Mesenchymal stem cell (in vitro differentiated cells and primary cell): ENCODE measurements at regions not wholly inside any gene's neighbourhood (a gene's known extent, or its start where the extent isn't known, plus 50 kb on each side); places are given as distances from the start of the nearest gene placed in this dataset.

Experiments
- DNase-seq: peaks from one replicate; pipeline ENCODE4 v3.0.0-alpha.2; 2013
- H2AFZ ChIP-seq: one replicate; pipeline ENCODE4 v1.6.1; 2013; ENCODE audit warnings: low read depth, mild to moderate bottlenecking, control low read depth, inconsistent platforms, low read length, moderate library complexity
- H2AK5ac ChIP-seq: 2 replicates; pipeline ENCODE4 v1.6.1; 2013; ENCODE audit warnings: low read length, moderate library complexity, mild to moderate bottlenecking, inconsistent platforms; ENCODE audit not compliant: severe bottlenecking
- H2BK120ac ChIP-seq: one replicate; pipeline ENCODE4 v1.6.1; 2013; ENCODE audit warnings: low read depth, mild to moderate bottlenecking, inconsistent platforms, low read length, moderate library complexity
- H2BK12ac ChIP-seq, 2 experiments: one replicate each; pipeline ENCODE4 v1.6.1; 2013; ENCODE audit warnings: inconsistent platforms in 2 of 2, low read length in 2 of 2, mild to moderate bottlenecking in 2 of 2, moderate library complexity in 2 of 2, control low read depth in 1 of 2
- H2BK15ac ChIP-seq: one replicate; pipeline ENCODE4 v1.6.1; 2013; ENCODE audit warnings: mild to moderate bottlenecking, low read depth, inconsistent platforms; ENCODE audit not compliant: poor library complexity, severe bottlenecking
- H2BK5ac ChIP-seq: 2 replicates; pipeline ENCODE4 v1.6.1; 2013; ENCODE audit warnings: low read depth, mild to moderate bottlenecking, low read length, control low read depth, inconsistent platforms; ENCODE audit not compliant: poor library complexity, severe bottlenecking
- H3K14ac ChIP-seq, 2 experiments: one replicate each; pipeline ENCODE4 v1.6.1; 2013; ENCODE audit warnings: inconsistent platforms in 2 of 2, low read length in 2 of 2, control low read depth in 1 of 2, mild to moderate bottlenecking in 1 of 2, moderate library complexity in 1 of 2
- H3K18ac ChIP-seq, 2 experiments: one replicate each; pipeline ENCODE4 v1.6.1; 2013; ENCODE audit warnings: inconsistent platforms in 2 of 2, low read length in 2 of 2, control low read depth in 1 of 2, low read depth in 1 of 2, mild to moderate bottlenecking in 1 of 2
- H3K23ac ChIP-seq, 2 experiments: one replicate each; pipeline ENCODE4 v1.6.1; 2013; ENCODE audit warnings: inconsistent platforms in 2 of 2, low read length in 2 of 2, mild to moderate bottlenecking in 2 of 2, moderate library complexity in 2 of 2, control low read depth in 1 of 2
- H3K27ac ChIP-seq: 2 replicates; pipeline ENCODE4 v1.5.1; 2013; ENCODE audit warnings: mild to moderate bottlenecking, moderate library complexity, low read length, control low read depth, inconsistent platforms; ENCODE audit not compliant: poor library complexity, severe bottlenecking
- H3K27me3 ChIP-seq, 2 experiments: 2 replicates each; pipeline versions ENCODE4 v1.6.1 to v1.7.0; 2013; ENCODE audit warnings: low read length in 2 of 2, mild to moderate bottlenecking in 2 of 2, moderate library complexity in 2 of 2, control low read depth in 1 of 2, inconsistent platforms in 1 of 2; ENCODE audit not compliant: control insufficient read depth in 1 of 2, insufficient read depth in 1 of 2
- H3K36me3 ChIP-seq, 2 experiments: 2 replicates each; pipeline versions ENCODE4 v1.6.1 to v1.7.0; 2013; ENCODE audit warnings: low read length in 2 of 2, control low read depth in 1 of 2, inconsistent platforms in 1 of 2, low read depth in 1 of 2, mild to moderate bottlenecking in 1 of 2; ENCODE audit not compliant: insufficient read depth in 2 of 2, control insufficient read depth in 1 of 2
- H3K4ac ChIP-seq, 2 experiments: one replicate each; pipeline ENCODE4 v1.6.1; 2013; ENCODE audit warnings: inconsistent platforms in 2 of 2, low read length in 2 of 2, mild to moderate bottlenecking in 2 of 2, moderate library complexity in 2 of 2, control low read depth in 1 of 2, low read depth in 1 of 2
- H3K4me1 ChIP-seq: 2 replicates; pipeline ENCODE4 v1.6.1; 2013; ENCODE audit warnings: low read depth, low read length, control low read depth; ENCODE audit not compliant: control insufficient read depth, insufficient read depth
- H3K4me2 ChIP-seq: 2 replicates; pipeline ENCODE4 v1.6.1; 2013; ENCODE audit warnings: low read length, mild to moderate bottlenecking, inconsistent platforms; ENCODE audit not compliant: poor library complexity, severe bottlenecking
- H3K4me3 ChIP-seq, 2 experiments: 2 replicates each; pipeline versions ENCODE4 v1.5.1 to v1.7.0; 2013; ENCODE audit warnings: low read length in 2 of 2, mild to moderate bottlenecking in 2 of 2, control low read depth in 1 of 2, low read depth in 1 of 2; ENCODE audit not compliant: insufficient read depth in 1 of 2
- H3K79me1 ChIP-seq: replicated peaks from 2 replicates; pipeline ENCODE4 v1.6.1; 2013; ENCODE audit warnings: mild to moderate bottlenecking, control low read depth, low read length, inconsistent platforms; ENCODE audit not compliant: poor library complexity, severe bottlenecking
- H3K9ac ChIP-seq: 2 replicates; pipeline ENCODE4 v1.7.0; 2013; ENCODE audit warnings: mild to moderate bottlenecking, low read length, moderate library complexity
- H3K9me3 ChIP-seq: 2 replicates; pipeline ENCODE4 v1.7.0; 2013; ENCODE audit warnings: mild to moderate bottlenecking, low read length; ENCODE audit not compliant: control insufficient read depth
- H4K8ac ChIP-seq: one replicate; pipeline ENCODE4 v1.6.1; 2013; ENCODE audit warnings: inconsistent platforms, mild to moderate bottlenecking, low read length, moderate library complexity
- H4K91ac ChIP-seq: one replicate; pipeline ENCODE4 v1.6.1; 2013; ENCODE audit warnings: mild to moderate bottlenecking, low read length, inconsistent platforms
- WGBS: methylation state at CpG from one replicate; pipeline ENCODE4 v1.1.7; 2013; ENCODE audit warnings: mixed read lengths; 5-methylcytosine and 5-hydroxymethylcytosine counted together

DNA sequence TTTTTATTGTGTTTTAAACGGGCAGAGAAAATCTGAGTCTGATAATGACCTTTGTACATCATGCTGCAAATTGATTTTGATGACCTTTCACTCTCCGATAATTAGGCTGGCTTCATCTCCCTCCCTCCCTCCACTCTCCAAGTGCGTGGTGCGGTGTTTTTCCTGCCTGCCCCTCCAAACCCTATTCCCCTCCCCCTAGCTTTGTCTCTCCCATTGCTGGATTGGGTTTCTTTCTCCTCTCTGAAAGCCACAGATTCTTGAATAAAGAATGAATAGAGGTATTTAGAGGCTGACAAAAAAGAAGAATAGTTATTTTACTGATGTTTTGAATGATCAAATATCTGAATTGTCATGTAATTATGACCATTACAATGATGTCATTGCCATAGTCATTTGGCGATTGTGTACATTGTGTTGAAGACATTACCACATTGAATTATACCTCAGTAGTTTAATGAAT lies 571.1 kb upstream of the ZNF608 start:
- no peak overlapping the region for H2BK5ac ChIP-seq
- H3K14ac ChIP-seq, result no peak overlapping the region
- H3K9me3 ChIP-seq, result no peaks in the 10 kb centered on the region
- H3K4me2 ChIP-seq, result no peak overlapping the region
- H2BK120ac ChIP-seq, result no peak overlapping the region
- H2AK5ac ChIP-seq, result no peak overlapping the region
- WGBS, result 47% methylated on average over 4 of the region's 5 CpGs
- H3K79me1 ChIP-seq, result no peaks in the 10 kb centered on the region
- H4K8ac ChIP-seq, result no peak overlapping the region
- H3K4ac ChIP-seq, result no peak overlapping the region
- H3K9ac ChIP-seq, result no peak overlapping the region
- H2AFZ ChIP-seq, result no peak overlapping the region
- no peaks in the 10 kb centered on the region for H3K27me3 ChIP-seq
- DNase-seq, result no peak
- H2BK15ac ChIP-seq, result no peak overlapping the region
- no peak overlapping the region for H3K18ac ChIP-seq
- peak overlapping the region in 1 of 2 experiments; percentile 21 for H2BK12ac ChIP-seq
- no peak overlapping the region for H3K23ac ChIP-seq
- peaks cover 1% of the 10 kb centered on the region for H3K4me1 ChIP-seq
- H3K27ac ChIP-seq, result no peak overlapping the region
- H3K36me3 ChIP-seq, result peaks cover 0 to 5% of the 10 kb centered on the region in 2 experiments
- H4K91ac ChIP-seq, result no peak overlapping the region
- no peak overlapping the region for H3K4me3 ChIP-seq

DNA sequence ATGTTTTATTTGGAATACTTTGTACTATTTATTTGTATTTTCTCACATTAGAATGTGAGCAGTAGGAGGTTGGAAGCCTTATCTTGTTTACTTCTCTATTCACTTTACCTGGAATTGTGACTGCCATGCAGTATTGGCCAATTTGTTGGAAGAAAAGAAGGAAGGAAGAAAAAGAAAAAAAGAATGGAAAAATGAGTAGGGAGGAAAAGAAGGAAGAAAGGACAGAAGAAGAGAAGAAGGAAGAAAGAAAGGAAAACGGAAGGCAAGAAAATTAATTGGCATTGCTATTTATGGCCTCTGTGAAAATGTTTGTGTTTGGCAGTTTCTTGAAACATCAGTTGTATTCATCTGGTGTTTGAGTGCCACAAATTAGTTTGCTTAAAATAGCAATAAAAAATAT lies 575.2 kb upstream of the ZNF608 start:
- no peak overlapping the region for H2BK120ac ChIP-seq
- H3K4ac ChIP-seq, result no peak overlapping the region
- H3K23ac ChIP-seq, result no peak overlapping the region
- 100% methylated on average over 1 of the region's 1 CpG for WGBS
- H2BK15ac ChIP-seq, result no peak overlapping the region
- H2AK5ac ChIP-seq, result no peak overlapping the region
- H3K9me3 ChIP-seq, result no peaks in the 10 kb centered on the region
- H4K91ac ChIP-seq, result no peak overlapping the region
- no peaks in the 10 kb centered on the region for H3K79me1 ChIP-seq
- no peaks in the 10 kb centered on the region for H3K27me3 ChIP-seq
- no peak overlapping the region for H3K18ac ChIP-seq
- no peak overlapping the region for H3K27ac ChIP-seq
- H4K8ac ChIP-seq, result no peak overlapping the region
- H2BK12ac ChIP-seq, result no peak overlapping the region
- no peak overlapping the region for H3K14ac ChIP-seq
- no peak overlapping the region for H2BK5ac ChIP-seq
- H2AFZ ChIP-seq, result no peak overlapping the region
- H3K36me3 ChIP-seq, result no peaks in the 10 kb centered on the region
- H3K4me3 ChIP-seq, result no peak overlapping the region
- peaks cover 1% of the 10 kb centered on the region for H3K4me1 ChIP-seq
- no peak overlapping the region for H3K9ac ChIP-seq
- H3K4me2 ChIP-seq, result no peak overlapping the region
- DNase-seq, result no peak

DNA sequence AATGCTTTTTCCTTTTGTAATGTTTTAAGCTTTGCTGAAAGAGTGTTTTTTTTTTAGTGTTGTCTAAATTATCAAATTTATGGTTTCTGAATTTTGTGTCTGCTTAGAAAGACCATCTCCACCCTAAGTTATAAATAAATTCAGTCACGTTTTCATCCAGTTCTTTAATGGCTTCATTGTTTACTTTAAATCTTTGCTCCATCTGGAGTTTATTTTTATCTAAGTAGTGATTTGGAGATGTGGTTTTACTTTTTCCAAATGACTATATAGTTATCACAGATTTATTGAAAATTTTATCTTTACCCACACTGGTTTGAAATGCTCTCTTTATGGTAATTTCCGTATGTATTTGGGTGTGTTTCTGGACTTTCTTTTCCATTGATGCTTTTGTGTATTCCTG lies 577.2 kb upstream of the ZNF608 start:
- Histone ChIP-seq H3K79me1 (no peaks in the 10 kb centered on the region), H4K8ac (no peak overlapping the region), H3K4me1 (no peaks in the 10 kb centered on the region), H2BK5ac (no peak overlapping the region), H2BK15ac (no peak overlapping the region), H4K91ac (no peak overlapping the region), H3K4me3 (no peak overlapping the region), H3K27ac (no peak overlapping the region), H2AFZ (no peak overlapping the region), H3K14ac (no peak overlapping the region), H3K9me3 (no peaks in the 10 kb centered on the region), H3K23ac (no peak overlapping the region), H3K9ac (no peak overlapping the region), H2AK5ac (no peak overlapping the region), H3K18ac (no peak overlapping the region), H3K4me2 (no peak overlapping the region), H3K36me3 (no peaks in the 10 kb centered on the region), H2BK12ac (no peak overlapping the region), H3K4ac (no peak overlapping the region), H3K27me3 (no peaks in the 10 kb centered on the region), H2BK120ac (no peak overlapping the region)
- DNase-seq, result peak; percentile 17
- 60% methylated on average over 1 of the region's 2 CpGs for WGBS

DNA sequence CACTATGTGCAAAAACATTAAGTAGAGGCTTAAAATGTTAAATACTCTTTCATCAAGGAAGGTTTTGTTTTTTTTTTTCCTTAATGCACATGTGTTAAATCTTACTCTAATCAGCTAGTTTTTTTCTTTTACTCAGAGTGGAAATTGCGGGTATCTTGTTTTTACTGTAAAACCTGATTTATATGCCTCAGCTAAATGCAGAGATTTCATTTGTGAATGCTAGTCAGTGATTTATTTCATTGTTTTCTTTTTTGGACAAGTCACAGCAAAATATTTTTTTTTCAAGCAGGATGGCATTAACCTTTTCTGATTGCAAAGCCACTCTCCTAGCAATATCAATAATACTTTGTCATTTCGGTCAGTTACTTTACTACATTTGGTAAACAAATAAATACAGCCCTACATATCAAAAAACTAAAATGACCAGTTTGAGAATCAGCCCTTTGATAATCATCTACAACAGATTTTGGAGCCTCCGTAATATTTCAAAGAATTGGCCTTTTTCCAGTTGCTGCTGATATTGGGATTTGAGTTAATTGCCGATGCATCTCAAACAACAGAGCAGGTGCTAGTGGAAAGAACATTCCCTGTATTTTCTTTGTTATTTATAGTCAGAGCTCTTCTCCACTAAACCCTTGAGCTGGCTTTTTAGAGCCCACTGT lies 579.2 kb upstream of the ZNF608 start:
- no peaks in the 10 kb centered on the region for H3K27me3 ChIP-seq
- no peak overlapping the region for H2AK5ac ChIP-seq
- no peak overlapping the region for H3K27ac ChIP-seq
- no peak overlapping the region for H3K14ac ChIP-seq
- H3K79me1 ChIP-seq, result no peaks in the 10 kb centered on the region
- no peak overlapping the region for H4K8ac ChIP-seq
- no peak overlapping the region for H2BK15ac ChIP-seq
- H3K4me2 ChIP-seq, result no peak overlapping the region
- WGBS, result 74% methylated on average over 2 of the region's 4 CpGs
- no peak overlapping the region for H2BK5ac ChIP-seq
- no peak overlapping the region for H2BK12ac ChIP-seq
- no peak overlapping the region for H3K4ac ChIP-seq
- no peak overlapping the region for H3K9ac ChIP-seq
- H3K4me1 ChIP-seq, result no peaks in the 10 kb centered on the region
- H3K9me3 ChIP-seq, result no peaks in the 10 kb centered on the region
- H4K91ac ChIP-seq, result no peak overlapping the region
- no peak overlapping the region for H3K18ac ChIP-seq
- H3K36me3 ChIP-seq, result no peaks in the 10 kb centered on the region
- no peak overlapping the region for H2BK120ac ChIP-seq
- no peak overlapping the region for H3K23ac ChIP-seq
- H2AFZ ChIP-seq, result no peak overlapping the region
- H3K4me3 ChIP-seq, result no peak overlapping the region
- no peak for DNase-seq
